Central memory CD8-positive, alpha-beta T cell (primary cell): ENCODE measurements at regions not wholly inside any gene's neighbourhood (a gene's known extent, or its start where the extent isn't known, plus 50 kb on each side); places are given as distances from the start of the nearest gene placed in this dataset.
"Not testable (repeated sequence)": the region's sequence is repeated elsewhere in the genome, so short reads cannot be mapped to it uniquely, and the experiment has no call there.

ENCODE experiments used
- ATAC-seq: fragments of 150-1000 bp; cut with Tn5 transposase; replicated peaks from 2 replicates; pipeline ENCODE4 v1.10.0; 2022; ENCODE audit warnings: mild to moderate bottlenecking, moderate FRiP score, moderate number of reproducible peaks; ENCODE audit not compliant: poor library complexity, severe bottlenecking; ENCODE audit errors: extremely low read depth
- DNase-seq, 2 donors: peaks; one replicate each; pipeline ENCODE4 v3.0.0; 2021; ENCODE audit warnings: low spot score in 2 of 2
- H3K27ac Mint-ChIP-seq: one replicate; pipeline ENCODE4 v1.8.0; 2022; ENCODE audit warnings: low read depth, mild to moderate bottlenecking, moderate library complexity, mixed read lengths
- H3K27me3 Mint-ChIP-seq: one replicate; pipeline ENCODE4 v1.8.0; 2022; ENCODE audit warnings: mixed read lengths
- H3K36me3 Mint-ChIP-seq: one replicate; pipeline ENCODE4 v1.8.0; 2022; ENCODE audit warnings: mild to moderate bottlenecking, moderate library complexity, mixed read lengths; ENCODE audit not compliant: insufficient read depth
- H3K4me1 Mint-ChIP-seq: one replicate; pipeline ENCODE4 v1.8.0; 2022; ENCODE audit warnings: mixed read lengths
- H3K4me3 Mint-ChIP-seq: one replicate; pipeline ENCODE4 v1.8.0; 2022; ENCODE audit warnings: mild to moderate bottlenecking, moderate library complexity, mixed read lengths
- H3K9me3 Mint-ChIP-seq: one replicate; pipeline ENCODE4 v1.8.0; 2022; ENCODE audit warnings: mixed read lengths

GRCh38 chr11:38392176-38392575 lies 1794.1 kb upstream of the RAG2 start:
- no peaks in the 10 kb centered on the region for H3K4me1 Mint-ChIP-seq
- no peak overlapping the region for H3K4me3 Mint-ChIP-seq
- DNase-seq, result no peak
- ATAC-seq, result no peak
- no peaks in the 10 kb centered on the region for H3K27me3 Mint-ChIP-seq
- H3K36me3 Mint-ChIP-seq, result no peaks in the 10 kb centered on the region
- H3K27ac Mint-ChIP-seq, result no peak overlapping the region
- H3K9me3 Mint-ChIP-seq, result peaks cover 11% of the 10 kb centered on the region

GRCh38 chr11:38384568-38384967 lies 1786.5 kb upstream of the RAG2 start:
- H3K27ac Mint-ChIP-seq, result no peak overlapping the region
- H3K9me3 Mint-ChIP-seq, result peaks cover 10% of the 10 kb centered on the region
- no peaks in the 10 kb centered on the region for H3K36me3 Mint-ChIP-seq
- DNase-seq (no peak), ATAC-seq (no peak)
- no peaks in the 10 kb centered on the region for H3K4me1 Mint-ChIP-seq
- no peaks in the 10 kb centered on the region for H3K27me3 Mint-ChIP-seq
- no peak overlapping the region for H3K4me3 Mint-ChIP-seq

DNA sequence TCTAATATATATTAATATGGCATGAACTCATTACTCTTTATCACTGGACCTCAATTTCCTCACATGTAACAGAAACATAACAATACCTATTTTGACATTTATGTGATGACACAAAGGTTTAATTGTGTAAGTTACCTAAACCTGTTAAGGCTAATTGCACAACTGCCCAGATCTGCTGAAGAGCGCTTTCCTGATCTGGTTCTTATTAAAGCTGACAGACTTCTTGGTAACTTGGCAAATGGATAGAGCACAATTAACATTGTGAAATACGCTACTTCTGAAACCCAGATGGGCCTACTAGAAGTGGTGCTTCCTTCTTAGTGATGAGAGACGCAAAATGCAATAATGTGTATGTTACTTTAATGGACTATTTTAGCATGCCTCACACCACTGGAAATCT lies 1767.2 kb upstream of the RAG2 start:
- H3K4me1 Mint-ChIP-seq, result no peaks in the 10 kb centered on the region

DNA sequence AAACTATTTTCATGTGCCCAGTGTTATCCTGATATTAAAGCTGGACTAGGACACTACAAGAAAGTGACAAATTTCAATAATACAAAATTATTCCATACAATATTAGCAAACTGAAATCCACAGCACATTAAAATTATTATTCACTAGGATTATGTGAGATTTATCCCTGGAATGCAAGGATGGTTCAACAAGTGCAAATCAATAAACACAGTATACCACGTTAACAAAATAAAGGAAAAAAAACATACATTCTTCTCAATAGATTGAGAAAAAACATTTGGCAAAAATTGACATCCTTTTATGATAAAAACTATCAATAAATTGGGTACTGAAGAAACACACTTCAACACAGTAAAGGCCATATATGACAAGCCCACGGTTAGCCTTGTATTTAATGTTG lies 1758.2 kb upstream of the RAG2 start:
- Mint-ChIP-seq H3K27me3 (no peaks in the 10 kb centered on the region), H3K4me1 (no peaks in the 10 kb centered on the region), H3K27ac (no peak overlapping the region), H3K4me3 (no peak overlapping the region), H3K36me3 (no peaks in the 10 kb centered on the region), H3K9me3 (peaks cover 17% of the 10 kb centered on the region)
- no peak for DNase-seq
- ATAC-seq, result no peak

More for the DNA sequence above, 1767.2 kb upstream of the RAG2 start:
- DNase-seq (no peak), ATAC-seq (no peak)
- Mint-ChIP-seq H3K4me3 (no peak overlapping the region), H3K36me3 (no peaks in the 10 kb centered on the region), H3K27me3 (no peaks in the 10 kb centered on the region), H3K27ac (no peak overlapping the region), H3K9me3 (peaks cover 17% of the 10 kb centered on the region)

- H3K4me3 Mint-ChIP-seq, result no peak overlapping the region
- H3K27ac Mint-ChIP-seq, result no peak overlapping the region
- ATAC-seq (no peak), DNase-seq (no peak)
- no peaks in the 10 kb centered on the region for H3K4me1 Mint-ChIP-seq
- peaks cover 5% of the 10 kb centered on the region for H3K9me3 Mint-ChIP-seq
- H3K36me3 Mint-ChIP-seq, result no peaks in the 10 kb centered on the region
- H3K27me3 Mint-ChIP-seq, result no peaks in the 10 kb centered on the region
Observed at GRCh38 chr11:38345286-38345685, 1747.2 kb upstream of the RAG2 start.

GRCh38 chr11:38341612-38342011 lies 1743.6 kb upstream of the RAG2 start:
- ATAC-seq, H3K36me3 Mint-ChIP-seq, DNase-seq, H3K4me3 Mint-ChIP-seq, H3K9me3 Mint-ChIP-seq, H3K4me1 Mint-ChIP-seq, H3K27me3 Mint-ChIP-seq, H3K27ac Mint-ChIP-seq: not testable (repeated sequence)

- Mint-ChIP-seq H3K4me3 (no peak overlapping the region), H3K36me3 (no peaks in the 10 kb centered on the region), H3K27me3 (no peaks in the 10 kb centered on the region), H3K27ac (no peak overlapping the region), H3K9me3 (peaks cover 7% of the 10 kb centered on the region), H3K4me1 (no peaks in the 10 kb centered on the region)
- DNase-seq (no peak), ATAC-seq (no peak)
Observed at GRCh38 chr11:38339835-38340440, 1741.9 kb upstream of the RAG2 start.

- peaks cover 12% of the 10 kb centered on the region for H3K9me3 Mint-ChIP-seq
- ATAC-seq, H3K27ac Mint-ChIP-seq, H3K4me3 Mint-ChIP-seq, H3K27me3 Mint-ChIP-seq, H3K36me3 Mint-ChIP-seq, H3K4me1 Mint-ChIP-seq, DNase-seq: not testable (repeated sequence)
Observed at GRCh38 chr11:38338022-38338421, 1740.0 kb upstream of the RAG2 start.

- Mint-ChIP-seq H3K4me3 (no peak overlapping the region), H3K27me3 (no peaks in the 10 kb centered on the region), H3K4me1 (no peaks in the 10 kb centered on the region), H3K36me3 (no peaks in the 10 kb centered on the region), H3K9me3 (peaks cover 25% of the 10 kb centered on the region), H3K27ac (no peak overlapping the region)
- no peak for DNase-seq
- no peak for ATAC-seq
Observed at GRCh38 chr11:38332046-38332445, 1734.0 kb upstream of the RAG2 start.

DNA sequence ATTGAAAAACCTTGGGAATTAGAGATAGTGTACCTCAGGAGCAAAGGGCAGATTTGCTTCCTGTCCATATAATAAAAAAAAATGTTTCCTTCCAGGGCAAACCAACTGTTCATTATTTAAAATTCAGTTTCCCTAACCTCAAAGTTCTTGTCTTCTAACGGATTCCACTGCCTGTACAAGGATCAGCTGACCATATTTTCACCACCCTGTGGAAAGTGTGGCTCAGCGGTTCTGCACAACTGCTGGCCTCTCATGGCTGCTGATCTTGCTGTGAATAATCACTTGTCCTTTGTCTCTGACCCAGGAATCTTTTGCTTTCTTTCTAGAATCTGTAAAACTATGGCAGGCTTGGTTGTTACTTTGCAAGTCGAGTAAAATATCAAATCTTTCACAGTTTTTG lies 1732.5 kb upstream of the RAG2 start:
- H3K4me3 Mint-ChIP-seq, result no peak overlapping the region
- DNase-seq (no peak), ATAC-seq (no peak)
- H3K27ac Mint-ChIP-seq, result no peak overlapping the region
- H3K36me3 Mint-ChIP-seq, result no peaks in the 10 kb centered on the region
- peaks cover 19% of the 10 kb centered on the region for H3K9me3 Mint-ChIP-seq
- no peaks in the 10 kb centered on the region for H3K4me1 Mint-ChIP-seq
- H3K27me3 Mint-ChIP-seq, result no peaks in the 10 kb centered on the region

DNA sequence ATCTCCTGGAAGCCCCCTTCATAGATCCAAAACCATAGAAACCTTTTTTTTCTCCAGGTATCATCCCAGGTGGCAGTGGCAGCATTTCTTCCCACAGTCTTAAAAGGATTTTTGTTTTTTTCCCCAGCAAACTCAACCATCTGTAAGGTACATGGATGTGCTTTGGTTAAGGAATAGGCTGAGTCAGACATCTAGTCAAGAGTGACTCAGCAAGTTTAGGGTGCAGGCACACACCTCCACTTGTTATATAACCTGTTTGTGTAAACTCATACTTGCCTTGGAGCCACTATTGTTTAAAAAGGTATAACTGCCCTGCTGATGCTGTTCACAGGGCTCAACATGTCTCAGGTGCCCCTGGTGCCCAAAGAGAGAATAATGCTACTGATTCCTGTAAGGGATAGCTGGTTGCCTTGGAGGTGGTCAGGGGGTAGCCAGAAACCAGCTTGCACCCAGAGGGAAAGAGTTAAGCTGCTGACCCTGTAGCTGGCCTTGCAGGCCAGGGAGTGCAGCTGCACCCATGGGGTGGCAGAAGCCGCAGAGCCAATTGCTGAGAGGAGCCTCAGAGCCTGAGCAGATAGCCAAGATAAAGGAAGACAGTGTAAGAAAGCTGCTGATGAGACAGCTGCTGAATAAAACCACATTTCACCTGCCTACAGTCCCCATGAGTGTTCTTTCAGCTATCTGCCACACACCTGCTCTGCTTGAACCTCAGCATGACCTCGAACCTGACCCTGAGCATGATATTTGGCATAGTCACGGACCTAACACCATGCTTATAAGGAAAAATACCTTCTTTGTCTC lies 1726.1 kb upstream of the RAG2 start:
- Mint-ChIP-seq H3K27me3 (no peaks in the 10 kb centered on the region), H3K27ac (no peak overlapping the region), H3K36me3 (no peaks in the 10 kb centered on the region), H3K9me3 (peaks cover 30% of the 10 kb centered on the region), H3K4me1 (no peaks in the 10 kb centered on the region), H3K4me3 (no peak overlapping the region)
- ATAC-seq (no peak), DNase-seq (no peak)

GRCh38 chr11:38315151-38315550 lies 1717.1 kb upstream of the RAG2 start:
- DNase-seq (no peak), ATAC-seq (no peak)
- H3K27ac Mint-ChIP-seq, result no peak overlapping the region
- H3K27me3 Mint-ChIP-seq, result no peaks in the 10 kb centered on the region
- H3K36me3 Mint-ChIP-seq, result no peaks in the 10 kb centered on the region
- H3K4me1 Mint-ChIP-seq, result no peaks in the 10 kb centered on the region
- H3K4me3 Mint-ChIP-seq, result no peak overlapping the region
- H3K9me3 Mint-ChIP-seq, result peaks cover 27% of the 10 kb centered on the region

- Mint-ChIP-seq H3K27ac (no peak overlapping the region), H3K4me3 (no peak overlapping the region), H3K36me3 (no peaks in the 10 kb centered on the region), H3K27me3 (no peaks in the 10 kb centered on the region), H3K9me3 (peaks cover 16% of the 10 kb centered on the region), H3K4me1 (no peaks in the 10 kb centered on the region)
- no peak for ATAC-seq
- DNase-seq, result no peak
Observed at GRCh38 chr11:38307455-38307854, 1709.4 kb upstream of the RAG2 start.
